OCI-LY3 (cell line): ENCODE measurements at regions not wholly inside any gene's neighbourhood (a gene's known extent, or its start where the extent isn't known, plus 50 kb on each side); places are given as distances from the start of the nearest gene placed in this dataset.

ENCODE experiments used
- EZH2phosphoT487 ChIP-seq: fragments of 200-600 bp; shearing (Covaris generic); IDR thresholded peaks from 2 replicates; pipeline ENCODE4 v1.6.1; 2018; ENCODE audit warnings: antibody characterized with exemption, mixed run types, low read depth
- TF ChIP-seq, protein P1 (sequence below): fragments of 200-600, 300-600 bp; sonication (generic); IDR thresholded peaks from 2 replicates; pipeline ENCODE4 v1.5.1; 2014; ENCODE audit warnings: antibody characterized with exemption, low read length, low read depth

DNA sequence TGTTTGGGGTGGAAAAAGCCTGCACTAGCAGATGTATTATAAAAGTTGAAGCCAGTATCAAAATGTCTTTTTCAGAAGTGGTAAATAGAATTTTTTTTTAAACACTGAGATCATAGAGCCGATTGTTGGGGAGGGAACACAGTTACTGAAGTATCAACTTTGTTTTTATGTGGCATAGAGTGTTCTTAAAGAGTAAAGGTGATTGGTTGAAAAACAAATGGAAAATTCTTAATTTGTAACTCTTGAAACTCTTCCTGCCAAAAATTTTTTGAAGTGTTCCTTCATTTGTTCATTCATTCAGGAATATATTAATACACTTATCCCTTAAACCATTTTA, 83.3 kb downstream of the DISP1 start:
- TF ChIP-seq, protein P1, sequence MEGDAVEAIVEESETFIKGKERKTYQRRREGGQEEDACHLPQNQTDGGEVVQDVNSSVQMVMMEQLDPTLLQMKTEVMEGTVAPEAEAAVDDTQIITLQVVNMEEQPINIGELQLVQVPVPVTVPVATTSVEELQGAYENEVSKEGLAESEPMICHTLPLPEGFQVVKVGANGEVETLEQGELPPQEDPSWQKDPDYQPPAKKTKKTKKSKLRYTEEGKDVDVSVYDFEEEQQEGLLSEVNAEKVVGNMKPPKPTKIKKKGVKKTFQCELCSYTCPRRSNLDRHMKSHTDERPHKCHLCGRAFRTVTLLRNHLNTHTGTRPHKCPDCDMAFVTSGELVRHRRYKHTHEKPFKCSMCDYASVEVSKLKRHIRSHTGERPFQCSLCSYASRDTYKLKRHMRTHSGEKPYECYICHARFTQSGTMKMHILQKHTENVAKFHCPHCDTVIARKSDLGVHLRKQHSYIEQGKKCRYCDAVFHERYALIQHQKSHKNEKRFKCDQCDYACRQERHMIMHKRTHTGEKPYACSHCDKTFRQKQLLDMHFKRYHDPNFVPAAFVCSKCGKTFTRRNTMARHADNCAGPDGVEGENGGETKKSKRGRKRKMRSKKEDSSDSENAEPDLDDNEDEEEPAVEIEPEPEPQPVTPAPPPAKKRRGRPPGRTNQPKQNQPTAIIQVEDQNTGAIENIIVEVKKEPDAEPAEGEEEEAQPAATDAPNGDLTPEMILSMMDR = no peak
- no peak for TF ChIP-seq EZH2phosphoT487
